HT1080 (cell line): ENCODE measurements at regions not wholly inside any gene's neighbourhood (a gene's known extent, or its start where the extent isn't known, plus 50 kb on each side); places are given as distances from the start of the nearest gene placed in this dataset.
"Not testable (repeated sequence)": the region's sequence is repeated elsewhere in the genome, so short reads cannot be mapped to it uniquely, and the experiment has no call there.

ENCODE experiments used
- DNase-seq: peaks from one replicate; pipeline ENCODE4 v3.0.0-alpha.2; 2015; ENCODE audit warnings: low read depth

DNA sequence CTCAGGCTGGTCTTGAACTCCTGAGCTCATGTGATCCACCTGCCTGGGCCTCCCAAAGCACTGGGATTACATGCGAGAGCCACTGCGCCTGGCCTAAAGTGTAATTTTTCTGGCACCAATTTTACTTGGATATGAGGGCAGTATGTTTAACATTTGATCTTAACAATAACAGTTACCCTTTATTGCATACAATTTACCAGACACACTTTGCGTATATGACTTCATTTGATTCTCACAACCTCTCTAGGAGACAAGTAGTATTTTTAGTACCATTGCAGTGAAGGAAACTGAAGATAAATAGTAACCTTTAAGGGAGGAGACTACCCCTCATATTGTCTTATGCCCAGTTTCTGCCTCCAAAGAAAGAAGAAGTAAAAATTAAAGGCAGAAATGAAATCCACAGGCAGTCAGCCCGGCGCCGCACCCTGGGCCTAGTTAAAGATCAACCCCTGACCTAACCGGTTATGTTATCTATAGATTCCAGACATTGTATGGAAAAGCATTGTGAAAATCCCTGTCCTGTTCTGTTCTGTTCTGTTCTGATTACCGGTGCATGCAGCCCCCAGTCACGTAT is 54.0 kb downstream of the CYP26A1 start:
- not testable (repeated sequence) for DNase-seq

DNA sequence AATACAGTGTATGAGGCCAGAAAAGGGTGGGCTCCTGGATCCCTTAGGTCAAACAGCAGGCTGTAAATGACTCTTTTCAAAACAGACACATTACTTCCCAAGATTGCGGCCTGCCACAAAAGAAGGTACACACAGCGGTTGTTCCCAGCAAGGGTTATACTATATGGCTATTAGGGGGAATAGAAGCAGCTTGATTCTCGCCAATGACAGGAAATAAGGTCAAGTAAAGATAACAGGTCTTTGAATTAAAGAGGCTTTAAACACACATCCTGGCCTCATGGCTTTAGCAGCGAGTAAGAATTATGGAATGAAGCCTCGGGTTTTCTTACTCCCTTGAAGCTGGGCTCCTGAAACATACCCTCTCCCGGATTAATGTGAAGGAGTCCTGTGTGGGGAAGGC is 58.3 kb downstream of the CYP26A1 start:
- no peak for DNase-seq

DNA sequence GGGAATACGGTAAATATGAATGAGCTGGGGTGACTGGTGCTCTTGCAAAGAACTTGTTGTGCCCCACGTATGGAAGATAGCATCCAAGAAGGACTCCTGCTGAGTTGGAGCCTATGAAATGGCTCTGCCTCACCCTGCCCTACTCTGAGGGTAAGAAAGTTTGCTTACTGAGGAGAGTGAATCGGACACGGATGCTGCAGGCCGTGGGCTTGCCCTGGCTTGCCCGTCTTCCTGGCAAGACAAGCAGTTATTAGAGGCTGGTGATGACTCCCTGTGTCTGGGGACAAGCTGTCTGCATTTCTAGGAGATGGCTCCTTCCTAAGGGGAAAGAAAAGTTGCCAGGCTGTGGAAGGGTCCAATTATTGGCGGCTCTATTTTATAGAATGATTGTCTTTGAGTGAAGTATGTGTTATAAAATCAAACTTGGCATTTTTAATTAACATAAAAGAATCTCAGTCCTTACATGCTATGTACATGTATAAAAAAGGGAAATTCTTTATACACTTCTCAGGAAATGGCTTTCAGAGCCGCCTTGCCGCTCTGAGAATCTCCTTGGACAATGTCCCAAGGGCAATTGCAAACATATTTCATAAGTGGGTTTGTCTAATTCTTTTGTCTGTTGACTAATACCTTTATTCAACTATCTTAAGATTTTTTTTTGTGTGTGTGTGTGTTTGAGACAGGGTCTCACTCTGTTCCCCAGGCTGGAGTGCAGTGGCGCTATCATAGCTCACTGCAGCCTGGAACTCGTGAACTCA is 64.6 kb downstream of the CYP26A1 start:
- DNase-seq = no peak

DNA sequence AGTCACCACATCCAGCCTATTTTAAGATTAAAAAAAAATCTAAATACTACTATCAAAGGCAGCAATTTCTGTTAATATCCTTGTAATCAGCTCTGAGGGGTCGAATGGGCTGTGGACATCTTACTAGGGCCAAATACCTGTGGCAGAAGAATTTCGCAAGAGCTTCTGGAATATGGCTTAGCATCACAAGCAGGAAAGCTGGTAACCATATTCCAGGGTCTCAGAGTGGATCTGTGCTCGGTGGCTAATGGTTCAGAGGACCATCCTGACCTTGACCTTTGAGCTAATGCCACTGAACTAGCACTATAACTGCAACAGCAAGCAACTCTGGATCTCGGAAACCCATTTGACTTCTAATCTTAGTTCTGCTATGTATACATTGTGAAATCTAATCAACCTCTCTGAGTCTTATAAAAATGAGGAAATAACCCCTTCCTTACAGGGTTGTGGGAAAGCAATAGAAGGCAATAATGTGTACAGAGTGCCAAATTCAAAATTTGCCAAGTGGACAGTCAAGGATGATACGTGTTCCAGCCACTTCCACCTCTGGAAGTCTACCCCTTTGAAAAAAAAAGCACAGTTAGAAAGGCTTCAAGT is 65.5 kb downstream of the CYP26A1 start:
- DNase-seq = no peak

DNA sequence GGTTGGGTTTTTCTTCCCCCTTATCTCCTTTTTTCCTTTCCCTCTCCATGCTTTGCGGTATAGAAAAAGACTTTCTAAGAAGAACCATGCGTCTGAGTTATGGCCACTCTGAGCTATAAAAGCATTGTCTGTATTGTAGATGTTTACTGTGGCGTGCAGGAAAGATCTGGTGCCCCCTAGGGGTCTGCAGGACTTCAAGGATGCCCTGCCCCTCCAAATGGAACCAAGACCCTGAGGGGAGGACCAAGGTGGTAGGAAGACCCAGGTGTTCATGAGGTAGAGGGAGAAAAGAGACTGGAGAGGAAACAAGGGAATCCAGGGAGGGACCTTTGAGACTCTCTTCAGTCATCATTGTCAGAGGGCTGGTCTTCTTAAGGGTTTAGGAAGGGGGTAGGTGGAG is 68.8 kb downstream of the CYP26A1 start:
- no peak for DNase-seq

DNA sequence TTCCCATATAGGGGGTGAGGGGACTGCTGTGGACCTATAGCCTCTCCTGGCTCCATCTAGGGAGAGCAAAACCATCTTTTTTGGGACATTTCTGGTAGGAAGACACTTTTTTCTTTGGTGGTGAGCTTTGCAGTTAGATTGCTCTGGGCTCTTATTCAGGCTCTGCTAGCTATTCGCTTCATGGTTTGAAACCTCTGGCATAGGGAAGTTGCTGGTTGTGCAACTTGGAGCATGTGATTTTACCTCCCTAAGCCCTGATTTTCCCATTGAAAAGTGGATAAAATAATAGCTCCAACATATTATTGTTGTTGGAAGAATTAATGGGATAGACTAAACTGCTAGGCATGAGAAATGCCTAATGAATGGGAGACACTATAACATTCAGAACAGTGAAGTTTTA is 69.6 kb downstream of the CYP26A1 start:
- DNase-seq = no peak

DNA sequence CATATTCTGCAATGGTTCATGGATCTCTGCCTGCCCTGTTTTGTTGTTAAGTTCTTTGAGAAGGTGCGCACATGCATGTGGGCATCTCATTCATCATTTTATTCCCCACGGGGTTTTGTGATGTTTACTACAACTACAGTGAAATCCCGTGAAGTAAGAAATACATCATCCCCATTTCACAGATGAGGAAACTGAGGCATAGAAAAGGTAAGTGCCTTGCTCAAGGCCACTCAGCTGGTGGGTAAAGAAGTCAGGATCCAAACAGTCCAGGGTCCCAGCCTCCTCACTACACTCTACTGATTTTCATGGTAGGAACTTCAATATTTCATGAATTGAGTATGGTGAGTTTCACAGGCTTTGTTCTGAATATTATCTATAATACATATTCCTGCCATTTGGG is 72.6 kb downstream of the CYP26A1 start:
- no peak for DNase-seq

DNA sequence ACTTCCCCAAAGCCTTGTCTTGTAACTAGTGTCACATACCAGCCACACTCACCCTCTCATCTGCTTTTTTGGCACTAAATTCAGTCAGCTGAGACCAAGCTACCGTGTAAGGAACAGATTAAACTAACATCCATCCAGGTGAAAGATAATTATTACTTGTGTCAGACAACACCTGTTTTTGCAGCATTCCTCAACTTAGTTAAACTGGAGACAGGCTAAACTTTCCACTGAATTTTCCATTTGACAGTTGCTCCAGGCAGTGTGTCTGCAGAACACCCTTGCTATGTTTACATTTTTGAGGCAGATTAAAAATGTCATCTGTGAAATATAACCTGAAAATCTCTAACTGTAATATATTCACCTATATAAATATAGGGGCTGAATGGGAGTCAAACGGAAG is 73.6 kb downstream of the CYP26A1 start:
- DNase-seq = no peak

DNA sequence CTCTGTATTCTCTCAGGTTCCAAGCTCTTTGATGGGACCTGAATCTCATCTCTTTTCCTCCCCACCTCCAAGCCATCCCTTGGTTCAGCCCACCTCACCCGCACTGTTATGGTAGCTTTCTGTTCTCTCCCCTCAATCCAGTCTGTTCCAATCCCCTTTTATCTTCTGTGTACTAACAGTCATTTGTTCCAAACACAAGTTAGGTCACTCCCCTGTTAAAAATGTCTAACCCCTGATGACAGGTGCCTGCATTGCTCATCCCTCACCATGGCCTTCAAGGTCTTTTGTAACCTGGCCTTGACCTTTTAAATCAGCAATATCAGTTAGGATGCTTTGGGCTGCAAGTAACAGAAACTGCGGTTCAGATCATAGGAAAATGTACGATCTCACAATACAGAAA is 74.8 kb downstream of the CYP26A1 start:
- no peak for DNase-seq

DNA sequence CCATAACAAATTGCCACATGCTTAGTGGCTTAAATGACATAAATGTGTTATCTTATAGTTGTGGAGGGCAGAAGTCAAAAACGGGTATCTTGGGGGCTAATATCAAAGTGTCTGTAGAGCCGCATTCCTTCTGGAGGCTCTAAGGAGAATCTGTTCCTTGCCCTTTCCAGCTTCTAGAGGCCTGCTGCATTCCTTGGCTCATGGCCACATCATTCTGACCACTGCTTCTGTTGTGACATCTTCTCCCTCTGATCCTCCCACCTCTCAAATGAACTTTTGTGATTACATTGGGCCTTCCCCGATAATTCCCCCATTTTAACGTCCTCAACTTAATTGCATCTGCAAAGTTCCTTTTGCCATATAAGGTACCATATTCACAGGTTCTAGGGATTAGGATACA is 76.1 kb downstream of the CYP26A1 start:
- no peak for DNase-seq

DNA sequence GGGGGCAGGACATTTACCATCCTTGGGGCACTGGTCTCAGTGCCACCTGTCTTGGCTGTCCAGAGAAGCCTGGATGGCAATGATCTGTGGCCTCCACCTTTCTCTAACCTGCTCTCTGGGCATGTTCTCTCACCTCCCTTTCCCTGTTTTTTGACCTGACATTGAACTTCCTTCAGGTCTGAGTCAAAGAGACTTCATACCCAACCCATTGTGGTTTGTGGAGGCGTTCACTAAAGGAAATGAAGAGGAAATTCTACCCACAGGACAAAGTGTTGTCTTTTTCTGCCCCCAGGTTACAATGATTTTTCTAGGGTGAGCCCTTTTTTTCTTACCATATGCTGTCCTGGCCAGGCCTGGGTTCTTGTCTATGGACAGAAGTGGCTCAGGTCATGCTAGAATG is 76.6 kb downstream of the CYP26A1 start:
- DNase-seq = peak; percentile 17

DNA sequence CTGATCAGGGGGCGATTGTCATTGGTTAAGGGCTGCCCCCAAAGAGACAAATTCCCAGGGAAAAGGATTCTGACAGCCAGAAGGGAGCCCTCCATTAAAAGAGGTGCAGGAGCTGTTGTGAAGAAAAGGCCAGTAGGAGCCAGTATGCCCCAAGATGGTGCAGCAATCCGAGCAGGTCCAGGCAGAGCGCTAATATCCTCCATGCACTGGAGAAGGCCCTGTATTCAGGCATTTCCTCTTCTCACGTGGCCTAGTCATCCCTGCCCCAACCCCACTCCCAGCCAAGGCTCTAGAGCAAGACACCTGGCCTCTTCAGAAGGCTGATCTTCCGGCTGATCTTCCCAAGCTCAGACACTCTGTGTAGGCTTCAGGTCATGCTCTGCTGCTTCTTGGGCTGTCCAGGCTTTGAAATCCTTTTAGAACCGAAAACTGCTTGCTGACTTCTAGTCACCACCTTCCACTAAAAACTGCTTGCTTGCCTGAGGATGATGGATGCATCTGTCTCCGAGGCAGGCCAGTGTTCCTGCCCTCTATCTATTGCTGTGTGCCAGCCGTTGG is 77.4 kb downstream of the CYP26A1 start:
- no peak for DNase-seq

DNA sequence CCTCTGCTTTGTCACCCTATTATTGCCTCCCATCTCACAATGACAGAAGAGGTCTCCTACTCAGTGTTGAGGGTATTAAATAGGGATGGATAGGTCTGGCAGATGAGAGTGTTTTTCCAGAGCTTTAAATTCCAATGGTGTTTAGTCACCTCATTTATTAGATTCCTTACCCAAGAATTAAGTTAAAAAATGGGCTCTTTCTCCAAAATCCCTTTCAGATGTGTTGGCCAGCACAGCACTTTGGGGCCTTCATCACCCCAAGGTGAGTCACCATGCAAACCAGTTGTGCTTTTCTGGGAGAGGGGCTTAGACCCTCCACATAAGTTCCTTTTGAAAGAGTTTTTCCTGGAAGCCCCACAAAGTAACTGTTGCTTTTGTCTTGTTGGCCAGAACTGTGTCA is 78.4 kb downstream of the CYP26A1 start:
- DNase-seq = peak; percentile 56

DNA sequence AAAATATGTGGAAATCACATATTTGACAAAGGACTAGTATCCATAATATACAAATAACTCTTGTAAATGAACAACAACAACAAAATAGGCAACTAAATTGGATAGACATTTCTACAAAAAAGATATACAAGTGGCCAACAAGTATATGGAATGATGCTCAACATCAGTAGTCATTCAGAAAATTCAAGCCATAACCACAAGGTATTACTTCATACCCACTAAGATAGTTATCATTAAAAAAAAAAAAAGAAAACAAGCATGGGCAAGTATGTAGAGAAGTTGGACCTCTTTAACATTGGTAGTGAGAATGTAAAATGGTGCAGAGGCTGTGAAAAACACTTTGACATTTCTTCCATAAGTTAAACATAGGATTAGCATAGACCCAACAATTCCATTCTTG is 80.8 kb downstream of the CYP26A1 start:
- DNase-seq = no peak

DNA sequence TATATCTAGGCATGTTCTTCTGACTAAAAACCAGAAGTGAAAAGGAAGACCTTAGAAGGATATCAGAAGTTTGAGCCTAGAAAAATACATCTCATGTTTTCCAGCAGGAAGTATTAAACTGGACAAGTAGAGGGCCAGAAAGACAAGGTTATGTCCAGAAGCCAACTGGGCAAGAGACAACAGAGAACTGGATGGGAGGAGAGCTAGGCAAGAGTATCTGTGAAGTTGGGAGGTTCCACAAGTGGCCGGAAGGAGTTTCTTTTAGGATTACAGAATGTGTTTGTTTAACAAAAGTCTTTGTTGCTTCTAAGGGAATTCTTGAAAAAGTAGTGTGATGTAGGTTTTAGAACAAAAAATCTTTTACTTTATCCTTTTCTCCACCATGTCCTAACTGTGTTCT is 86.4 kb downstream of the CYP26A1 start:
- no peak for DNase-seq

DNA sequence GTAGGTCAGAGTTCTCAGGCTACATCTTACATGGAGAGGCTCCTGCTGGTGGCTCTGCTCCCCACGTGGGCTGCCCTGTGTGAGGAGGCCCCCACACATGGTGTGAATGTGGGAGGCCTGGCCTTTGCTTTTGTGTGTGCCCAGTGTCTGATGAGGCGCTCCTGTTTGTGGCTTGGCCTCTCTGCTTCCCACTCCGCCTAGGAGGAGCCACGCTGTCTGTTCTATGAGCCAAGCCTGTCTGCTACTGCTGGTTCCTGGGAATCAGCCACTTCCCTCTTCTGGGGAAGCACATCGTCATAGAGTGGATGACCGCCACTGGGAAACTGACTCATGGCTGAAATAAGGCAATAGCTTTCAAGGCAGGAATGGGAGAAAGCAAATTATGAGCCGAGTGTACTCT is 87.1 kb downstream of the CYP26A1 start:
- DNase-seq = peak; percentile 70

DNA sequence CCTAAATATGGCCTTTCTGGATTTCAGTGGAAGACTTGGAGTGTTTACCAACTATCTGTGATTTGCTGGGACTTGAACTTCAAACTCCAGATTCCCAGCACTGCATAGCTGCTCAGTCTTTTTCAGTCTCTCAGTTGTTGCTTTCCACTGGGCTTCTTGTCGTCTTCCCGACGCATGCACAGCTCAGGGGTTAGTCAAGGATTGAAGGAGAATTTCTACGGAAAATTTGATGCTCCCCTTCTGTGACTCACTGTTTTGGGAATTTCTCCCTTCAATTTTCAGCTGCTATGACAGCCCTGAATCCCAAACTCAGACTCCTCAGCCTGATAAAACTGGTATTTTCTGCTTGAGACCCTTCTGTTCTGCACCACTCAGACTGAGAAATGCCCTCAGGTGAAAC is 91.7 kb downstream of the CYP26A1 start:
- no peak for DNase-seq

DNA sequence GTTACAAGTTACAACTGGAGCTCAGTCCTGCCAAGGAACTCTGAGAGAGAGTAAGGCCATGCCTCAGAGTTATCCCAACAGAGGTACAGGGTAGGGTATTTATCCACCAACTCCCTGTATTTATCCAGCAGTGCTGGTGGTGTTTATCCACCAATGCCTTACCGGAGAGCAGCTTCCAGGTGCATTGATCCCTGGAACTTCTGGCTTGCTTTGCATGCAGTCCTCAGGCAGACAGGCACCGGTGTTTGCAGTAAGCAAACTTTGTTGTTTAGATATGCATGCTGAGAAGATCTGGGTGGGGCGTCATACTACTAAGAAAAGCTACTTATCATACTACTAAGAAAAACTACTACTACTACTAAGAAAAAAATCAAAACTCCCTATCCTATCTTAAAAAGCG is 92.4 kb downstream of the CYP26A1 start:
- DNase-seq = no peak

DNA sequence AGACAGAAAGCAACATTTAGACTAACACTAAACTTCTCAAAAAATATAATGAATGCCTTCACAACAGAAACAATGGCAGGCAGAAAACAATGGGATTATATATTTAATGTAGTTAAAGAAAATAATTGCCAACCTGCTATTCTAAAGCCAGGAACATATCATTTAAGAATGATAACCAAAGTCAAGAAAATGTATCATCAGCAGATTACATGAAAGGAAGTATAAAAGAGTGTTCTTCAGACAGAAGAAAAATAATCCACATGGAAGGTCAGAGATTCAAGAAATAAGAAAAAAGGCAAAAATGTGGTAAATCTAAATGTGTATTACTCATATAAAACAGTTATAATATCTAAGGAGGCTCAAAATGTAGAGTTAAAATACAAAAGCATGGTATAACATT is 98.1 kb downstream of the CYP26A1 start:
- DNase-seq = no peak

DNA sequence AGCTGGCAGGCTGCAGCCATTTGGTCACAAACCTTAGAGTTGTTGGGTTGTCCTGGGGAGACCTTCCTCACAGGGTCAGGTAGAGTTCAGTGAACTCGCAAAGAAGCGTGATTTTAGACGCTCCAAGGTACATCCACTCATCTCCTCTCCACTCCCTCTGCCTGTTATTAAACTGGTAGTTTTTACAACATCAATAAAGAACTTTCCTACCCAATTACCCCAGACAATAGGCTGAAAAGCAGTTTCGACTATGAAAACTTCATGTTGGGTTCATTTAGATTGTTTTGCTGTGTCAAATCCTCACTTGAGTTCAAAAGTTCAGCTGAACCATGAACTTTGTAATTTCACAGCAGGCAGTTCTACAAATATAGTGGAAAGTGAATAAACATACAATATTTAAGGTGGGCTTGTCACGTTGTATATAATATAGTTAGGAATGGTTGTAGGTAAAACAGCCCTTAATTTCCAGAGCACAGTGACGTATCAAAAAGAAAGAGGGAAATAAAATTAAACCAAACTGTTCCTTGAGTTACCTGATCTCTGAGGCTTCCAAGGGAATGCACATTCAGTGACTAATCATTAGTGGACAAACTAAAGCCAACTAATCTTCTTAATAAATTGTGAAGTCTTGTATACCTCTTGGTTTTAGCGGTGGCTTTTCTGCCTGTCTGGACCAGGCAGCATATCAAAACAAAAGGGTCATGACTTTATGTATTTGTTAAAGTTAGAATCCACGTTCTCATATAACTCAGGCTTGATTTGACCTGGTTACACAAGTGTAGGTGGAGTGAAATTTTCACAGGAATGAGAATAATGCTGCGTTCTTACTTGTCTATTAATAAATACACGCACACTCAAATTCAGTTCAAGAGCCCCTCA is 100.5 kb downstream of the CYP26A1 start:
- DNase-seq = no peak

DNA sequence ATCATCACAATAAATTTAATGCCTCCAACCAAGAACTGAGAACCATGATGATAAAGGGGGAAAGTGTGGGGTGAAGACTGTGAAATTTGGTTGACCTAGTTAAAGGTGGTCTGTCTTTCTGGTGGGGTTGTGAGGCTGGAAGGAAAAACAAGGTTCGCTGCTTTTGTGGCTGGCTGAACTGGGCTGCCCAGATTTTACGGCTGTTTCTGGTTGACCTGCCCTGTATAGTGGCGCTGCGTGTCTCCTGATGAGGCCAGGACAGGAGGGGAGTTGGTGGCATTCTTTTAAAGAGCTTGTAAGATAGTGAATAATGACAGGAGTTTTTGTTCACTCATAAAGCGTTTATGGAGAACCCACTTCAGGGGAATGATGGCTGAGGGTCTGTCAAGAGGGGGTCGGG is 101.8 kb downstream of the CYP26A1 start:
- DNase-seq = no peak

DNA sequence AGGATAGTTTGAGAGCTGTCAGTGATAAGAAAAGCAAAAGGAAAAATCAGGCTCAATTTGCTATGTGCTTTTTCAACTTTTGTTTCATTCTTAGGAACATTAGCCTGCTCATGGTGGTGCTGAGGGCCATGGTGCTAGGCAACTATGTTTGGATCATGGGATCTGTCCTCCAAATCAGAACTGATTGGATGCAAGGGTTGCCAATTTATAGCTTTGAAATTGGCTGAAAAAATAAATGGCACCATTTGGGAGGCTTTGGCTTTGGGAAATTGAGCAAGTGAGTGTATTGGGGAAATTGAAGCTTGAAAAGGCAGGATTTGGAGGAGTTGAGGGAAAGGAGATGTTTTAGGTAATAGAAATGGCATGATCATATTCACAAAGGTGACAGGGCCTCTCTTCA is 103.8 kb downstream of the CYP26A1 start:
- no peak for DNase-seq
